ENCODE measurements at regions not wholly inside any gene's neighbourhood (a gene's known extent, or its start where the extent isn't known, plus 50 kb on each side); places are given as distances from the start of the nearest gene placed in this dataset.

GRCh38 chr2:33788044-33788443 is 188.9 kb upstream of the FAM98A start:
- no peak for TF ChIP-seq CTCF (IDR thresholded peaks at IDR 0.05; ENCODE audit: poor library complexity, severe bottlenecking)
- TF ChIP-seq MXI1 (conservative IDR thresholded peaks at IDR 0.05; ENCODE audit: poor library complexity, severe bottlenecking): no peak
- TF ChIP-seq EP300 (conservative IDR thresholded peaks at IDR 0.05; ENCODE audit: poor library complexity, severe bottlenecking): no peak
- no peak for TF ChIP-seq POLR2AphosphoS5 (IDR thresholded peaks at IDR 0.05)
- TF ChIP-seq SMC3 (conservative IDR thresholded peaks at IDR 0.05; ENCODE audit: poor library complexity): no peak
- TF ChIP-seq EZH2 (IDR thresholded peaks at IDR 0.05; ENCODE audit: borderline replicate concordance, insufficient read depth, low read length, poor library complexity, severe bottlenecking): no peak
- TF ChIP-seq TAF1 (IDR thresholded peaks at IDR 0.05; ENCODE audit: low read depth): no peak
- no peak for TF ChIP-seq RAD21 (conservative IDR thresholded peaks at IDR 0.05)
